Activated CD4-positive, alpha-beta memory T cell treated with anti-CD3 and anti-CD28 coated beads, Interleukin-2, amount 10 ng/mL, durations not matched to agents 7 days and 5 days (primary cell): ENCODE measurements at regions not wholly inside any gene's neighbourhood (a gene's known extent, or its start where the extent isn't known, plus 50 kb on each side); places are given as distances from the start of the nearest gene placed in this dataset.

Source experiments
- CTCF ChIA-PET: fragments of 350-600 bp; sonication (Branson Sonifier 250); formaldehyde crosslinking; loops from one replicate; lab custom pipeline; 2021; ENCODE audit warnings: antibody characterized with exemption, inconsistent platforms; lab: Charles Lee
- POLR2A ChIA-PET: fragments of 350-600 bp; sonication (Branson Sonifier 250); formaldehyde crosslinking; loops from one replicate; lab custom pipeline; 2021; ENCODE audit warnings: antibody characterized with exemption; lab: Charles Lee
- DNase-seq: peaks from one replicate; pipeline ENCODE4 v3.0.0-alpha.2; 2020
- H3K27ac Mint-ChIP-seq: one replicate; pipeline ENCODE4 v1.8.0; 2021; ENCODE audit warnings: mild to moderate bottlenecking, mixed read lengths
- H3K27me3 Mint-ChIP-seq: one replicate; pipeline ENCODE4 v1.8.0; 2021; ENCODE audit warnings: mixed read lengths
- H3K36me3 Mint-ChIP-seq: one replicate; pipeline ENCODE4 v1.8.0; 2021; ENCODE audit warnings: low read depth, mixed read lengths
- H3K4me1 Mint-ChIP-seq: one replicate; pipeline ENCODE4 v1.8.0; 2021; ENCODE audit warnings: mixed read lengths
- H3K4me3 Mint-ChIP-seq: one replicate; pipeline ENCODE4 v1.8.0; 2021; ENCODE audit warnings: mild to moderate bottlenecking, mixed read lengths
- H3K9me3 Mint-ChIP-seq: one replicate; pipeline ENCODE4 v1.8.0; 2021; ENCODE audit warnings: mixed read lengths

DNA sequence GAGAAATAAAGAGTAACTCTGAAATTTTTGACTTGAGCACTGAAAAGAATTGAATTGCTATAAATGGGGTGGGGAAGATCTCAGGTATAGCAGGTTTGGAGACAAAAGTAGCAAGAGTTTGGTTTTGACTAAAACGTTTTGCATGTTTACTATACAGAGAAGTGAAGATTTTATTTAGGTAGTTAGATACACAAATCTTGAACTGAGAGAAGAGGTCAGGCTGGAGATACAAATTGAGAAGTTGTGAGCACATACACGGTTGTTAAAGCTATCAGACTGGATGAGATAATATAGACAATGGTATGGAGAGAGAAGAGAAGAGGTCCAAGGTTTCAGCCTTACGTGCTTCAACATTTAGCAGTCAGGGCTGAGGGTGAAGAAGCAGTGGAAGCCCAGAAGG is 420.9 kb downstream of the FOXO1 start:
- DNase-seq = no peak
- CTCF ChIA-PET = no interaction called here
- peaks cover 13% of the 10 kb centered on the region for H3K9me3 Mint-ChIP-seq
- peaks cover 4% of the 10 kb centered on the region for H3K36me3 Mint-ChIP-seq
- POLR2A ChIA-PET = no interaction called here
- H3K4me1 Mint-ChIP-seq = peaks cover 1% of the 10 kb centered on the region
- H3K4me3 Mint-ChIP-seq = no peak overlapping the region
- no peaks in the 10 kb centered on the region for H3K27me3 Mint-ChIP-seq
- no peak overlapping the region for H3K27ac Mint-ChIP-seq

DNA sequence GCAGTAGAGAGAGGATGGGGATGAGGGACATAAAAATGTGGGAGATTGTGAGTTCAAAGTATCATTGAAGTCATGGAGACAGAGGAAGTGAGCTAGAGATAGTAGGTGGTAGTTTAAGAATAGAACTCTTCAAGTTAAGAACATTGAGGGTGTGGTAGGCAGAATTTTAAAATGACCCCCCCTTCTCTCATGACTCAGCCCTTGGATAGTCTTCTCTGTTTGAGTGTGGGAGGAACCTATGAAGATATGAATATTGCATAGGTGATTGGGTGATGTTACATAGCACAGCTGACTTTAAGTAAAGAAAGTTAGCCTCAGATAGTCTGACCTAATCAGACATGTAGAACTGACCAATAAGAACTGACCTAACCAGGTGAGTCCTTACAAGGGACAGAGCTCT is 418.6 kb downstream of the FOXO1 start:
- H3K9me3 Mint-ChIP-seq = peaks cover 13% of the 10 kb centered on the region
- H3K4me3 Mint-ChIP-seq = no peak overlapping the region
- peaks cover 4% of the 10 kb centered on the region for H3K36me3 Mint-ChIP-seq
- no peak for DNase-seq
- POLR2A ChIA-PET = no interaction called here
- H3K27ac Mint-ChIP-seq = no peak overlapping the region
- CTCF ChIA-PET = no interaction called here
- no peaks in the 10 kb centered on the region for H3K27me3 Mint-ChIP-seq
- peaks cover 16% of the 10 kb centered on the region for H3K4me1 Mint-ChIP-seq

GRCh38 chr13:40251343-40252032 is 415.0 kb downstream of the FOXO1 start:
- Mint-ChIP-seq H3K4me1 (peaks cover 16% of the 10 kb centered on the region), H3K4me3 (no peak overlapping the region), H3K36me3 (peaks cover 4% of the 10 kb centered on the region), H3K27me3 (no peaks in the 10 kb centered on the region), H3K27ac (peak overlapping the region; percentile 23), H3K9me3 (peaks cover 11% of the 10 kb centered on the region)
- CTCF ChIA-PET = interaction anchor here (1.2 kb wide), 1 partner anchor 309 kb away, joined by 4 read pairs; no protein-coding TSS in a partner anchor
- no peak for DNase-seq
- POLR2A ChIA-PET = interaction anchor here (0.9 kb wide), 1 partner anchor 21 kb away, joined by 3 read pairs; no protein-coding TSS in a partner anchor

GRCh38 chr13:40252241-40252640 is 414.2 kb downstream of the FOXO1 start:
- no peaks in the 10 kb centered on the region for H3K27me3 Mint-ChIP-seq
- CTCF ChIA-PET = interaction anchor here (1.2 kb wide), 1 partner anchor 310 kb away, joined by 4 read pairs; no protein-coding TSS in a partner anchor
- peaks cover 11% of the 10 kb centered on the region for H3K9me3 Mint-ChIP-seq
- peaks cover 16% of the 10 kb centered on the region for H3K4me1 Mint-ChIP-seq
- POLR2A ChIA-PET = interaction anchor here (0.9 kb wide), 1 partner anchor 20 kb away, joined by 3 read pairs; no protein-coding TSS in a partner anchor
- H3K36me3 Mint-ChIP-seq = peaks cover 4% of the 10 kb centered on the region
- DNase-seq = no peak
- H3K27ac Mint-ChIP-seq = no peak overlapping the region
- no peak overlapping the region for H3K4me3 Mint-ChIP-seq

DNA sequence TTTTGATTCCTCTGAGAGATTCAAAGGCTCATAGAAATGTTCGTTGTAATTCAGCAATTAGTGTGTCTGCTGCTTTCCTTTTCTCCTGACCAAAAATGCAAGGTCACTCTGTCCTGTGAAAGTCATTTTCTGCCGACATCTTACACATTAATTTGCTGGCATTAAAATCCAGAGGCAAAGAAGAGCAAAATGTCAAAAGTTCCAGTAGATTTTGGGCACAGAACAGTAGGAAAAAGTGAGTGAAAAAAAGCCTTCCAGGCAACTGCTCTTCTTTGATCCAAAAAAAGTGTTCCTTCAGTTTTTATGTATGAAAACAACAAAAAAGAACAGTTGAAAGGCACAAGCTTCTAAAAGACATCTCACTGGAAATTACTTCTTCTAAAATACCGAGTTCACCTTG is 413.8 kb downstream of the FOXO1 start:
- peaks cover 15% of the 10 kb centered on the region for H3K4me1 Mint-ChIP-seq
- H3K4me3 Mint-ChIP-seq = no peak overlapping the region
- peaks cover 4% of the 10 kb centered on the region for H3K36me3 Mint-ChIP-seq

GRCh38 chr13:40254394-40254793 is 412.0 kb downstream of the FOXO1 start:
- no peak for DNase-seq
- Mint-ChIP-seq H3K27ac (no peak overlapping the region), H3K9me3 (no peaks in the 10 kb centered on the region), H3K4me3 (no peak overlapping the region), H3K4me1 (peaks cover 14% of the 10 kb centered on the region), H3K27me3 (no peaks in the 10 kb centered on the region), H3K36me3 (no peaks in the 10 kb centered on the region)
- CTCF ChIA-PET = no interaction called here
- POLR2A ChIA-PET = no interaction called here

More for the DNA sequence above, 413.8 kb downstream of the FOXO1 start:
- H3K9me3 Mint-ChIP-seq = peaks cover 8% of the 10 kb centered on the region
- no peak overlapping the region for H3K27ac Mint-ChIP-seq
- CTCF ChIA-PET = interaction anchor here (1.2 kb wide), 1 partner anchor 310 kb away, joined by 4 read pairs; no protein-coding TSS in a partner anchor
- H3K27me3 Mint-ChIP-seq = no peaks in the 10 kb centered on the region
- DNase-seq = no peak
- POLR2A ChIA-PET = interaction anchor here (0.9 kb wide), 1 partner anchor 20 kb away, joined by 3 read pairs; no protein-coding TSS in a partner anchor

- POLR2A ChIA-PET = no interaction called here
Observed at GRCh38 chr13:40255551-40255950, 410.9 kb downstream of the FOXO1 start.

GRCh38 chr13:40259899-40260298 is 406.5 kb downstream of the FOXO1 start:
- ChIA-PET CTCF (no interaction called here), POLR2A (no interaction called here)
- Mint-ChIP-seq H3K27me3 (no peaks in the 10 kb centered on the region), H3K9me3 (no peaks in the 10 kb centered on the region), H3K4me3 (no peak overlapping the region), H3K27ac (no peak overlapping the region), H3K36me3 (no peaks in the 10 kb centered on the region), H3K4me1 (no peaks in the 10 kb centered on the region)
- no peak for DNase-seq

More at GRCh38 chr13:40255551-40255950, 410.9 kb downstream of the FOXO1 start:
- Mint-ChIP-seq H3K4me3 (no peak overlapping the region), H3K36me3 (no peaks in the 10 kb centered on the region), H3K9me3 (no peaks in the 10 kb centered on the region), H3K4me1 (peaks cover 14% of the 10 kb centered on the region), H3K27me3 (no peaks in the 10 kb centered on the region), H3K27ac (no peak overlapping the region)
- CTCF ChIA-PET = no interaction called here
- no peak for DNase-seq

- Mint-ChIP-seq H3K4me3 (no peak overlapping the region), H3K4me1 (no peaks in the 10 kb centered on the region), H3K36me3 (no peaks in the 10 kb centered on the region), H3K27me3 (no peaks in the 10 kb centered on the region), H3K27ac (no peak overlapping the region), H3K9me3 (no peaks in the 10 kb centered on the region)
- ChIA-PET POLR2A (no interaction called here), CTCF (no interaction called here)
- no peak for DNase-seq
Observed at GRCh38 chr13:40261336-40261735, 405.1 kb downstream of the FOXO1 start.

DNA sequence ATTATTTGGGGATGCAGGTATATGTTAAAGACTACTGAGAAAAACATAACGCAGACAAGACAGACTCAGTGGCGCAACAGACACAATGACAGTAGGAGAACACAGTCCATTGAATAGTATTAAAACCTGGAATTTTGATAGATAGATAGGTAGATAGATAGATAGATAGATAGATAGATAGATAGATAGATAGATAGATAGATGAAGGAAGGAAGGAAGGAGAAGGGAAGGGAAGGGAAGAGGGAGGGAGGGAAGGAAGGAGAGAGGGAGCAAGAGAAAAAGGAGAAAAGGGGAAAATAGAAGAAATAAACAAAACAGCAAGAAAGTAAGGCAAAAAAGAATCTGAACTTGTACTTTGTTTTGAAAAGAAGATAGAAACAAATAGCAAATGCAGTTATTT is 404.5 kb downstream of the FOXO1 start:
- no peaks in the 10 kb centered on the region for H3K9me3 Mint-ChIP-seq
- no peak for DNase-seq
- no peaks in the 10 kb centered on the region for H3K36me3 Mint-ChIP-seq
- ChIA-PET POLR2A (no interaction called here), CTCF (no interaction called here)
- no peaks in the 10 kb centered on the region for H3K4me1 Mint-ChIP-seq
- no peak overlapping the region for H3K4me3 Mint-ChIP-seq
- no peaks in the 10 kb centered on the region for H3K27me3 Mint-ChIP-seq
- no peak overlapping the region for H3K27ac Mint-ChIP-seq

GRCh38 chr13:40269086-40269485 is 397.4 kb downstream of the FOXO1 start:
- ChIA-PET CTCF (no interaction called here), POLR2A (no interaction called here)
- no peak overlapping the region for H3K4me3 Mint-ChIP-seq
- H3K9me3 Mint-ChIP-seq = no peaks in the 10 kb centered on the region
- no peaks in the 10 kb centered on the region for H3K36me3 Mint-ChIP-seq
- no peak overlapping the region for H3K27ac Mint-ChIP-seq
- H3K4me1 Mint-ChIP-seq = peaks cover 21% of the 10 kb centered on the region
- no peak for DNase-seq
- H3K27me3 Mint-ChIP-seq = no peaks in the 10 kb centered on the region

DNA sequence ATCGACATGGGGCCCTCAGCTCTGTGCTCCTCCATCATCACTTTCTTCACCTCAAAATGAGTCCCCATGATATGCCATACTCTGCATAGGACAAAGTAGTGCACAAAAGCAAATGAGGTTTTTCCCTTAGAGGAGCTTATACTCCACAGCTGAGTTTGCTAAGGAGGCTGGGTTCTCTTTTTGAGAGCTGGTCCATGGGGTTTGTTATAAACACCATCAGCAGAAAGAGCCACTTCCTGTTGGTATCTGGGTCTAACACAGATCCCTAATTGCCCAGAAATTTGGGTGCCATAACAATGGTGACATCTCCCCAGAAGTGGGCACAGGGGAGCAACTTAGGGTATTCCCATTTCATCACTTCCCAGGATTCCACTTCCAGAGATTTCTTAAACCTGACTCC is 395.7 kb downstream of the FOXO1 start:
- no peaks in the 10 kb centered on the region for H3K27me3 Mint-ChIP-seq
- H3K4me1 Mint-ChIP-seq = peaks cover 21% of the 10 kb centered on the region
- H3K27ac Mint-ChIP-seq = no peak overlapping the region
- no peak for DNase-seq
- POLR2A ChIA-PET = no interaction called here
- no peak overlapping the region for H3K4me3 Mint-ChIP-seq
- H3K9me3 Mint-ChIP-seq = no peaks in the 10 kb centered on the region
- CTCF ChIA-PET = no interaction called here
- H3K36me3 Mint-ChIP-seq = no peaks in the 10 kb centered on the region

DNA sequence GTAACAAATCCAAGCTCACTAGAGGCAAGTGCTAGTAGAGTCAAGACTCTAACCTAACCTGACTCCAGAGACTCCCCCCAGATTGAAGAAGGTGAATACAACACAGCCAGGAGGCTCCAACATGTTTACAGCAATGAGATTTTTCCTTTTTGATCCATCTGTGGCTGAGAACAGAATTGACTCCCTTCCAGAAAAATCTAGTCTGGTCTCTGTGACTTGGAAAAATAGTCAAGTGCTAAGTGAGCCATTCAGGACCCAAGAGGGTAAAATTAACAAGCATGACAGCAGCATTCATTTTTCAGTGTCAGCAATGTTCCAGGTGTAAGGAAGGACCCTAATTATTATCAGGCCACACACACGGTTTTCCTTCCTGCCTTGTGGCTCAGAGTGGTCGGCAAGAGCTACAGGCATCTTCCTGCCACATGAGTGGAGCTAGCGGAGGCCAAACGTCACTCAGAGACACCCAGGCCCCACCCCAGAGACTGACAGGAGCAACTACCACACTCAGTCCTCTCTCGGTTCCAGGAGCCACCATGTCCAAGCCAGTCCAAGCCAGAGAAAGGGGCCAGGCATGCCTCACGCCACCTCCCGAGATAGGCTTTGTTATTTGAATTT is 395.1 kb downstream of the FOXO1 start:
- no peak overlapping the region for H3K27ac Mint-ChIP-seq
- no peaks in the 10 kb centered on the region for H3K9me3 Mint-ChIP-seq
- no peak overlapping the region for H3K4me3 Mint-ChIP-seq
- POLR2A ChIA-PET = no interaction called here
- DNase-seq = no peak
- no peaks in the 10 kb centered on the region for H3K36me3 Mint-ChIP-seq
- CTCF ChIA-PET = no interaction called here
- no peaks in the 10 kb centered on the region for H3K27me3 Mint-ChIP-seq
- peaks cover 21% of the 10 kb centered on the region for H3K4me1 Mint-ChIP-seq
